Transverse colon (tissue), 4 donors: ENCODE measurements at regions not wholly inside any gene's neighbourhood (a gene's known extent, or its start where the extent isn't known, plus 50 kb on each side); places are given as distances from the start of the nearest gene placed in this dataset.

ENCODE experiments used
- POLR2AphosphoS5 ChIP-seq, 3 donors: sonication (generic); formaldehyde crosslinking; IDR thresholded peaks; one replicate each; pipeline ENCODE4 v1.6.1; 2016; ENCODE audit warnings: antibody characterized with exemption in 3 of 3
- TF ChIP-seq, protein P1 (sequence below), 5 experiments: fragments of 200-600 bp in 3 of 5; fragments of 450-650 bp in 2 of 5; sonication (generic) in 3 of 5; IDR thresholded peaks; 1 replicate in 2 of 5; 2 replicates in 3 of 5; pipeline ENCODE4 v1.5.1; 2016 to 2017; ENCODE audit warnings: antibody characterized with exemption in 5 of 5, inconsistent platforms in 3 of 5, mild to moderate bottlenecking in 2 of 5, moderate library complexity in 1 of 5

DNA sequence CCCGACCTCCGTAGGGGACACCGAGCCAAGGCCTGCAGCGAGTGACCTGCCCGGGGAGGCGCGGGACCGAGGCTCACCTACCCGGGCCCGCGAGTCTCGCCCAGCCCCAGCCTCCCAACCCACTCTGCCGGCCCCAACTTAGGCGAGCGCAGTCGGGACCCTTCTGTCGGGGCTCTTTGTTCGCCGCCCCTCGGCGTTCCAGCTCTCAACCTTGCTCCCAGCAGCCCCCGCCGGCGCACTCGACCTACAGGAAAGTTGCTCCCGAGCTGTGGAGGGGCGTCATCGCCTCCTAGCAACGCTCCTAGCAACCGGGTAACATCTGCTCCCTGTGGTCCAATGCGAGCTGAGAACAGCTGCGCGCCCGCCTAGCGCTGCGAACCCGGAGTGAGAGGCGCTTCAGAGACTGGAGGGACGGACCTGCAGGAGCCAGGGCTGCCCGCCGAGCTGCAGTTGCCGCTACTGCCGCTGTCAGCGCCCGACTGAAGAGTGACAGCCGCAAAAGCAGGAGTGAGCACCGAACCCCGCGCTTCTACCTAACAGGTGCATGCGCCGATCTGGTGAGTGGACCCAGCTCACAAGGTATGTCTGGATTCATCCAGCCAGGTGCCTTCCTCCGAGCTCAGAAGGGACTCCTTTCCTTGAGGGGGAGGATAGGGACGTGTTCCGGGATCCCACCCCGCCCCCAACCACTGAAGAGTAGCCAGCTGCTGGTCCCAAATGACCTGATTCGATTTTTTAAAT is 355.0 kb downstream of the SNAPC1 start:
- TF ChIP-seq, protein P1, sequence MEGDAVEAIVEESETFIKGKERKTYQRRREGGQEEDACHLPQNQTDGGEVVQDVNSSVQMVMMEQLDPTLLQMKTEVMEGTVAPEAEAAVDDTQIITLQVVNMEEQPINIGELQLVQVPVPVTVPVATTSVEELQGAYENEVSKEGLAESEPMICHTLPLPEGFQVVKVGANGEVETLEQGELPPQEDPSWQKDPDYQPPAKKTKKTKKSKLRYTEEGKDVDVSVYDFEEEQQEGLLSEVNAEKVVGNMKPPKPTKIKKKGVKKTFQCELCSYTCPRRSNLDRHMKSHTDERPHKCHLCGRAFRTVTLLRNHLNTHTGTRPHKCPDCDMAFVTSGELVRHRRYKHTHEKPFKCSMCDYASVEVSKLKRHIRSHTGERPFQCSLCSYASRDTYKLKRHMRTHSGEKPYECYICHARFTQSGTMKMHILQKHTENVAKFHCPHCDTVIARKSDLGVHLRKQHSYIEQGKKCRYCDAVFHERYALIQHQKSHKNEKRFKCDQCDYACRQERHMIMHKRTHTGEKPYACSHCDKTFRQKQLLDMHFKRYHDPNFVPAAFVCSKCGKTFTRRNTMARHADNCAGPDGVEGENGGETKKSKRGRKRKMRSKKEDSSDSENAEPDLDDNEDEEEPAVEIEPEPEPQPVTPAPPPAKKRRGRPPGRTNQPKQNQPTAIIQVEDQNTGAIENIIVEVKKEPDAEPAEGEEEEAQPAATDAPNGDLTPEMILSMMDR (IDR thresholded peaks at IDR 0.05), result no peak
- no peak for TF ChIP-seq POLR2AphosphoS5 (IDR thresholded peaks at IDR 0.05)
